ENCODE measurements at regions not wholly inside any gene's neighbourhood (a gene's known extent, or its start where the extent isn't known, plus 50 kb on each side); places are given as distances from the start of the nearest gene placed in this dataset.

DNA sequence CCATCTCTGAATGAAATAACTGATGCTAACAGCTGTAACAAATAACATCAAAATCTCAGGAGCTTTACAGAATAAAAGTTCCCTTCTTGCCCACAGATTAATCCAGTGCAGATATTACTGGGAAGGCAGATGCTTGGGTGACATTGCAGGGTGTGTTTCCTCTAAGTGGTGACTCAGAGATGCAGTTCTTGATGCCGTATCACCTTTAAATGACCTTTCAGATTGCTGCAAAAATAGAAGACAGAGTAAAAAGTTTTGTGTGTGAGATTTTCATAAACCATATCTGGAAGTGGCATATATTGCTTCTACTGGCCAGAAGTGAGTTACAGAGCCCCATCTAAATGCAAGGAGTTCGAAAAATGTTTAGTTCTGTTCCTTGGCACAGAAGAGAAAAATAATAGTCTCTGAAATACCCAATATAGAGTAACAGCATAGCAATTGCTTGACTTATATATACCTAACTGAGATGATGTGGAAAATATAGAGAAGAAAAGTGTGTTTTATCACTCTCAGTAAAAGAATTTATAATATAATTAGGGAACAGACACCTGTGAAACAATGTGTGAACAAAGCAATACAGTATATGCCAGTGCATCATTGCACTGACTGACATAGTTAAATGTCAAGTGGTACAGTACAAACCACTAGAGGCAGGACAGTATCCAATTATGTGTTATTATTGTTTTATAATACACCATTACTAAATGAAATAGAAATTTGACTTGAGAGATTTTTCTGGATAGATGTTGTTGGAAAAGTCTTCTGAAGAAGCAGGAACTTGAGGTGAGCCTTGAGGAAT, 430.7 kb upstream of the CBLB start:
- ATAC-seq (ENCODE audit: low FRiP score in 2 of 2) (peak in 1 of 2 donors; percentile 80), DNase-seq (no peak)
- TF ChIP-seq POLR2AphosphoS5 (IDR thresholded peaks at IDR 0.05) (no peak), POLR2A (IDR thresholded peaks at IDR 0.05) (no peak), EP300 (IDR thresholded peaks at IDR 0.05) (no peak)
- TF ChIP-seq, protein P1, sequence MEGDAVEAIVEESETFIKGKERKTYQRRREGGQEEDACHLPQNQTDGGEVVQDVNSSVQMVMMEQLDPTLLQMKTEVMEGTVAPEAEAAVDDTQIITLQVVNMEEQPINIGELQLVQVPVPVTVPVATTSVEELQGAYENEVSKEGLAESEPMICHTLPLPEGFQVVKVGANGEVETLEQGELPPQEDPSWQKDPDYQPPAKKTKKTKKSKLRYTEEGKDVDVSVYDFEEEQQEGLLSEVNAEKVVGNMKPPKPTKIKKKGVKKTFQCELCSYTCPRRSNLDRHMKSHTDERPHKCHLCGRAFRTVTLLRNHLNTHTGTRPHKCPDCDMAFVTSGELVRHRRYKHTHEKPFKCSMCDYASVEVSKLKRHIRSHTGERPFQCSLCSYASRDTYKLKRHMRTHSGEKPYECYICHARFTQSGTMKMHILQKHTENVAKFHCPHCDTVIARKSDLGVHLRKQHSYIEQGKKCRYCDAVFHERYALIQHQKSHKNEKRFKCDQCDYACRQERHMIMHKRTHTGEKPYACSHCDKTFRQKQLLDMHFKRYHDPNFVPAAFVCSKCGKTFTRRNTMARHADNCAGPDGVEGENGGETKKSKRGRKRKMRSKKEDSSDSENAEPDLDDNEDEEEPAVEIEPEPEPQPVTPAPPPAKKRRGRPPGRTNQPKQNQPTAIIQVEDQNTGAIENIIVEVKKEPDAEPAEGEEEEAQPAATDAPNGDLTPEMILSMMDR (IDR thresholded peaks at IDR 0.05) = no peak
- H3K4me3 ChIP-seq = no peak overlapping the region
- no peaks in the 10 kb centered on the region for H3K36me3 ChIP-seq
- no peaks in the 10 kb centered on the region for H3K27me3 ChIP-seq
- H3K9me3 ChIP-seq = no peaks in the 10 kb centered on the region
- no peak overlapping the region for H3K27ac ChIP-seq
- no peaks in the 10 kb centered on the region for H3K4me1 ChIP-seq
- 42 to 86% methylated on average over 2 of the region's 2 CpGs for whole genome bisulfite sequencing, 2 donors

DNA sequence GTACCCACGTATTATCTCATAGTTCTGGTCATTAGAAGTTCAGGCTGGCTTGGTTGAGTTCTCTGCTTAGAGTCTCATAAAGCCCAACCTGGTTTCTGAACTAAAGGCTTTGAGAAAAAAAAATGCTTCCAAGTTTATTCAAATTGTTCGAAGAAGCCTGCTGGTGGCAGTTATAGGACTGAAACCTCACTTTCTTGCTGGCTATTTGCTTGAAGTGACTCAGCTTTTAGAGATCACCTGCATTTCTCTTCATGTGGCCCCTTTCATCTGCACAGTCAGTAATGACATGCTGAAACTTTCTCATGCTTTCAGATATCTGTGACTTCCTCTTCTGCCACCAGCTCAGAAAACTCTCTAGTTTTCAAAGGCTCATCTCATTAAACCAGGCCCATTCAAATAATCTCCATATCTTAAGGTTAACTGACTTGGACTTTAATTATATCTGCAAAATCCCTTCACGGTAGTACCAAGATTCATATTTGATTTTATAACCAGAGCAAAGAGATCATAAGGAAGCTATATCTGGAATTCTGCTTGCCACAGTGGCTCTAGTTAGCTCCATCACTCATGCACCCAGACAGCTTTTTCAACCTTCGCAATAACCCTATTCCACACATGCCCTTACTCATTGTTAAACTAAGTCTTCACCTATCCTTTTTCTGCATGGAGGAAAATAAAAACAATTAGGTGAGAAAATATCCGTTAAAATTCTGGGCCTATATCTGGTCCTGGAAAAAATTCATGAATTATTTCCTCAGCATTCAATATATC, 433.8 kb upstream of the CBLB start:
- TF ChIP-seq POLR2AphosphoS5 (IDR thresholded peaks at IDR 0.05) = no peak
- TF ChIP-seq EP300 (IDR thresholded peaks at IDR 0.05) = no peak
- TF ChIP-seq POLR2A (IDR thresholded peaks at IDR 0.05) = no peak
- TF ChIP-seq, protein P1 (IDR thresholded peaks at IDR 0.05) = no peak
- Histone ChIP-seq H3K36me3 (no peaks in the 10 kb centered on the region), H3K27ac (no peak overlapping the region), H3K27me3 (no peaks in the 10 kb centered on the region), H3K9me3 (no peaks in the 10 kb centered on the region), H3K4me1 (no peaks in the 10 kb centered on the region), H3K4me3 (no peak overlapping the region)
- ATAC-seq (ENCODE audit: low FRiP score in 2 of 2) (no peak), DNase-seq (no peak)
- WGBS, 2 donors = 66 to 80% methylated on average over 5 of the region's 5 CpGs

DNA sequence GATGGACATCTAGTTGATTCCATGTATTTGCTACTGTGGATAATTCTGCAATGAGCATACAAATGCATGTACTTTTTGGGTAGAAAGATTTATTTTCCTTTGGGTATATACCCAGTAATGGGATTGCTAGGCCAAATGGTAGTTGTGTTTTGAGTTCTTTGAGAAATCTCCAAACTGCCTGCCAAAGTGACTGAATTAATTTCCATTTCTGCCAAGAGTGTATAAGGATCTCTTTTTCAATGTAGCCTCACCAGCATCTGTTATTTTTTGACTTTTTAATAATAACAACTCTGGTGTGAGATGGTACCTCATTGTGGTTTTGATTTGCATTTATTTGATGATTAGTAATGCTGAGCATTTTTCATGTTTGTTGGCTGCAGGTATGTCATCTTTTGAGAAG, 435.0 kb upstream of the CBLB start:
- DNase-seq = no peak
- no peaks in the 10 kb centered on the region for H3K27me3 ChIP-seq
- H3K27ac ChIP-seq = no peak overlapping the region
- no peak for ATAC-seq (ENCODE audit: low FRiP score in 2 of 2)
- H3K9me3 ChIP-seq = no peaks in the 10 kb centered on the region
- no peaks in the 10 kb centered on the region for H3K4me1 ChIP-seq
- no peaks in the 10 kb centered on the region for H3K36me3 ChIP-seq
- TF ChIP-seq EP300 (IDR thresholded peaks at IDR 0.05) (no peak), POLR2AphosphoS5 (IDR thresholded peaks at IDR 0.05) (no peak)
- TF ChIP-seq, protein P1 (IDR thresholded peaks at IDR 0.05) = no peak
- no peak overlapping the region for H3K4me3 ChIP-seq

DNA sequence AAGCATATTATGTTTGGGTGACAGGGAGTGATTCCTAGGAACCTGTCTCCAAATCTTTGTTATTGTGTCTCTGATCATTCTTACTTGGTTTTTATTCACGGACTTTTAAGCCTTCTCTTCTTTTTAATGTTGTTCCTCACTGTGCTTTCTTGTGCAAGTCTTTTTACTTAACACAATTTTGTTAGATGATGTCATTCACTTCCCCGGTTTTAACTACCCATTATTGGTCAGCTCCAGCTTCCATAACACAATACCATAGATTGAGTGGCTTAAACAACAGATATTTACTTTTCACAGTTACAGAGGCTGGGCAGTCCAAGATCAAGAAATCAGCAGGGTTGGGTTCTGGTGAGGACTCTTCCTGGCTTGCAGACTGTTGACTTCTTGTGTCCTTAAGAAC, 436.3 kb upstream of the CBLB start:
- Histone ChIP-seq H3K4me1 (no peaks in the 10 kb centered on the region), H3K27me3 (no peaks in the 10 kb centered on the region), H3K4me3 (no peak overlapping the region), H3K9me3 (no peaks in the 10 kb centered on the region), H3K36me3 (no peaks in the 10 kb centered on the region), H3K27ac (no peak overlapping the region)
- TF ChIP-seq POLR2A (IDR thresholded peaks at IDR 0.05) (no peak), POLR2AphosphoS5 (IDR thresholded peaks at IDR 0.05) (no peak), EP300 (IDR thresholded peaks at IDR 0.05) (no peak)
- TF ChIP-seq, protein P1 (IDR thresholded peaks at IDR 0.05) = no peak
- 80 to 95% methylated on average over 2 of the region's 2 CpGs for WGBS, 2 donors
- ATAC-seq (ENCODE audit: low FRiP score in 2 of 2) = no peak
- DNase-seq = no peak

All from upper lobe of left lung (tissue), 6 donors.